ENCODE measurements at regions not wholly inside any gene's neighbourhood (a gene's known extent, or its start where the extent isn't known, plus 50 kb on each side); places are given as distances from the start of the nearest gene placed in this dataset.

GRCh38 chr3:194998417-194998816 lies 272.5 kb downstream of the XXYLT1 start:
- H3K9me3 Mint-ChIP-seq = no peaks in the 10 kb centered on the region
- no peak for DNase-seq
- H3K4me3 Mint-ChIP-seq = no peak overlapping the region
- no peaks in the 10 kb centered on the region for H3K36me3 Mint-ChIP-seq
- H3K27ac Mint-ChIP-seq = no peak overlapping the region
- H3K4me1 Mint-ChIP-seq = no peaks in the 10 kb centered on the region
- H3K27me3 Mint-ChIP-seq = no peaks in the 10 kb centered on the region

DNA sequence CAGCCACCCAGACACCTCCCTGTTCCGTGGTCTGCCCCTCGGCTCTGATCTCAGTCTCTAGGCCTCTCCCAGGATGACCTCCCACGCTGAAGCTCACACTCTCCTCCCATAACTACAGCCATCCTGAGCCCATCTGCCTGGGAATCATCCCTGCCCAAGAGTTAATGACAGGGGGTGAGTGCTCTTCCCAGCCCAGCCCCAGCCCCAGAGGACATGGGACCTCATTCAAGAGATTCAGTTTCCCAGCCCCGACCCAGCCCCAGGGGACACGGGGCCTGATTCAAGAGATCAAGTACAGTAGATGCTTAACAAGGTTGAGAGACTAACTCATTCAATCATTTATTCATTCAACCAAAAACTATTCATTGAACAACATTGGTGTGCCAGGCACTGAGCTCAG lies 272.0 kb downstream of the XXYLT1 start:
- H3K27ac Mint-ChIP-seq = no peak overlapping the region
- no peak overlapping the region for H3K4me3 Mint-ChIP-seq
- no peaks in the 10 kb centered on the region for H3K4me1 Mint-ChIP-seq
- no peaks in the 10 kb centered on the region for H3K27me3 Mint-ChIP-seq
- no peaks in the 10 kb centered on the region for H3K9me3 Mint-ChIP-seq
- no peak for DNase-seq
- no peaks in the 10 kb centered on the region for H3K36me3 Mint-ChIP-seq

GRCh38 chr3:194999491-194999890 lies 271.5 kb downstream of the XXYLT1 start:
- no peak overlapping the region for H3K27ac Mint-ChIP-seq

DNA sequence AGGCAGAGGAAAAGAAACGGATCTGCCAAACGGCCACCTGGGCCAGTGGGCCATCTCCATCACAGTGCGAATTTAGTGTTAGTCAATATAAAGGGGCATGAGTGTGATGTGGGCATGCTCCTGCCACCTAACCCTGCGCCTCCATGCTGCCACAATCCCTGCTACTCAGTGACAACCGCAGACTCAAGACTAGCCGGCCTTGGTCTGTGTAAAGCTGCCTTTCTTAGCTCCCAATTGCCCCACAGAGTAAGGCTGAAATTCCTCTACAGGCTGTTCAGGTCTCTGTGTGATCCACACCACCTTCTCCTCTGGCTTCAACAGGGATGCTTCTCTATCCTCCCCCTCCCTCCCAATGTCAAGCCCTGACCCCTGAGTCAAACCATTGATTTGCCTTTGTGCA lies 269.7 kb downstream of the XXYLT1 start:
- no peak for DNase-seq
- Mint-ChIP-seq H3K4me3 (no peak overlapping the region), H3K27me3 (no peaks in the 10 kb centered on the region), H3K36me3 (no peaks in the 10 kb centered on the region), H3K27ac (no peak overlapping the region), H3K9me3 (no peaks in the 10 kb centered on the region), H3K4me1 (no peaks in the 10 kb centered on the region)

More at GRCh38 chr3:194999491-194999890, 271.5 kb downstream of the XXYLT1 start:
- no peak for DNase-seq
- Mint-ChIP-seq H3K4me1 (no peaks in the 10 kb centered on the region), H3K36me3 (no peaks in the 10 kb centered on the region), H3K4me3 (no peak overlapping the region), H3K27me3 (no peaks in the 10 kb centered on the region), H3K9me3 (no peaks in the 10 kb centered on the region)

DNA sequence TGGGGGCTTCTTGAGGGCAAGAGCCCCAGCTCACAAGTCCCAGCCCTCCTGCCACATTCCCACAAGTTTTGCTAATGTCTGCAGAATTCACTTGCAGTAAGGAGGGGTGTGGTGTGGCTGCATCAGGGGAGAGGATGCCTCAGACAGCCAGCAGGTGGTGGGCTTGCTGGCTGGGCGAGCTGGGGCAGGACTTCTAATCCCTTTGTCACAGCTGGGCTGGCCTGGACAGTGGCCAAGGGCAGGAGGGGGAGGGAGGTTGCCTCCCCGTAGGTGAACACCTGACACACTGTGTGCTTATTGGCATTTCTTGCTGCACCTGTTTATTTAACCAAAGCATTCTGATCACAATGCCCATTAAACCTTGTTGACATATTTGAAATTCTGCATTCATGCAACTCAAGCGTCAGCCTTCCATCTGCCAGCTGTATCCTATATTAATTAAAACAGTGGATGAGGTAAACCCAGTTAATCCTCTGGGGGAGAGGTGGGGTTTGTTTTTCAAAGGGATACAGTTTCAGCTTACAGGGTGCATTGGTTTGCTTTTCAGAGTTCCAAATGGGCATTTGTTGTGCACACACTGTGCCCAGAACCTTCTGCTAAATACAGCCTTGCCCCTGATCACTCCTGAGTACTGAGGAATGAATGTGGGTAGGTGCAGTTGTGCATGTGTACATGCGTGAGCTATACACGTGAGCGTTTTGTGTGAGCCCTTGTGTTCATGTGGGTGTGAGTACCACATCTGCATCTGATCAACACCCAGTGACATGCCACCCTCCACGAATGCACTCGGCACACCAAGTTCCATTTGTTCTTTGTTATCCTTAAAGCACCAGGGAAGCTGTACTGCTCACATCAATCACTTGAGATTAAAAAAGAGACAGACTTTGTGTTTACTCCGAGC lies 268.7 kb downstream of the XXYLT1 start:
- no peaks in the 10 kb centered on the region for H3K4me1 Mint-ChIP-seq
- H3K27me3 Mint-ChIP-seq = peaks cover 1% of the 10 kb centered on the region
- no peak overlapping the region for H3K4me3 Mint-ChIP-seq
- H3K9me3 Mint-ChIP-seq = no peaks in the 10 kb centered on the region
- DNase-seq = peak; percentile 15
- H3K36me3 Mint-ChIP-seq = no peaks in the 10 kb centered on the region
- no peak overlapping the region for H3K27ac Mint-ChIP-seq

DNA sequence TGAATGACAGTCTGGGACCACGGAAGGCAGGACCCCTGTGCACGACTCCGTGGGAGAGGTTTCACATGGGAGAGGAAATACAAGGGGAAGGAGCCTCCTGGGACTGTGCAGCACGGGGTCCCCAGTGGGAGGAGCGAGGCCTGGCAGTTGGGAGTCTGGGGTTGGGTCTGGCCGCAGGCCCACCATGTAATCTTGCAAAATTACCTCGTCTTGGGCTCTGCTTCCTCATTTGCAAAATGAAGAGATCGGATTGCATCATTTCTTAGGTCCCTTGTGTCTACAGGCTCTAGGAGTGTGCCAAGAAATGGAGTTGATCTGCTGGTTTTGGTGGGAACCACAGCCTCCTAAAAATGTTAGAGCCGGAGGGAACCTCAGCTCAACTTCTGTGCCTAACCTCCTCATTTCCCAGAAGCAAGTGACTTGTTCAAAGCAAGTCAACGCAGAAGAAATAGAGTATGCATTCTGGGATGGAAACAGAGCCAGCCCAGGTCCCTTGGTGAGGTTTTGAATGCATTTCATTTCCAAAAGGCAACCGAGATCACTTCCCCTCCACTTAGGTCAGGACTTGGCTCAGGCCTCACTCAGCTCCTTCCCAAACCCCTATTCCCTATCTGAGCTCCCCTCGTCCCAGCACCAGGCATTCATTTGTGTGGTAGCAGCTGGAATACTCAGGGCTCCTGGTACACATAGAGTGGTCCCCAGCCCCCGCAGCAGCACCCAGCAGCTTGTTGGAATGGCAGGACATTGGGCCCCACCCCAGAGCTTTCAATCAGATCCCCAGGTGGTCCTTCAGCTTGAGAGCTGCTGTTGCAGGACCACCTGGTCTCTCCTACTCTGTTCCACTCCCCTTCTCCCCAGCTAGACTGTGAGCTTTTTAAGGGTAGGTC lies 267.7 kb downstream of the XXYLT1 start:
- H3K4me1 Mint-ChIP-seq = no peaks in the 10 kb centered on the region
- H3K9me3 Mint-ChIP-seq = no peaks in the 10 kb centered on the region
- peak overlapping the region; percentile 54 for H3K27ac Mint-ChIP-seq
- H3K4me3 Mint-ChIP-seq = no peak overlapping the region
- no peak for DNase-seq
- no peaks in the 10 kb centered on the region for H3K36me3 Mint-ChIP-seq
- peaks cover 4% of the 10 kb centered on the region for H3K27me3 Mint-ChIP-seq

DNA sequence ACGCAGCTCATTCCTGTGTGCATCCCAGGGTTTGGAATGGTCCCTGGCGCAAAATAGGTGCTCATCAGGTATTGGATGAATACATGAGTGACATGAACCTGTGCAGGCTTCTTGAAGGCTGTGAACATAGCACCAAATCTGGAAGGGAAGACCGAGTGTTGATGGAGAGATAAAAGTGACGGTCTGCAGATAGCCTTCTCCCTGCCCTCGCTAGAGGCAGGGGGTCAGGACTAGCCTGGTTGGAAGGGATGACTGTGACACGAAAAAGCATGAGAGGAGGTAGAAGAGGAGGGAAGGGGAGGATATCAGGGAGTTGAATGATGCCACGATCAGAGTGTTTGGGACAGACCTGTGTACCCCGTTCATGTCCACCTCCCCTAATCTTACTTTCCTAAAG lies 267.1 kb downstream of the XXYLT1 start:
- H3K36me3 Mint-ChIP-seq = no peaks in the 10 kb centered on the region
- no peak for DNase-seq
- H3K27me3 Mint-ChIP-seq = peaks cover 4% of the 10 kb centered on the region
- H3K4me3 Mint-ChIP-seq = no peak overlapping the region
- H3K9me3 Mint-ChIP-seq = no peaks in the 10 kb centered on the region
- no peaks in the 10 kb centered on the region for H3K4me1 Mint-ChIP-seq
- no peak overlapping the region for H3K27ac Mint-ChIP-seq

GRCh38 chr3:195004512-195005250 lies 266.3 kb downstream of the XXYLT1 start:
- Mint-ChIP-seq H3K4me1 (no peaks in the 10 kb centered on the region), H3K4me3 (no peak overlapping the region), H3K27me3 (peaks cover 4% of the 10 kb centered on the region), H3K36me3 (no peaks in the 10 kb centered on the region), H3K27ac (no peak overlapping the region), H3K9me3 (no peaks in the 10 kb centered on the region)
- DNase-seq = no peak

DNA sequence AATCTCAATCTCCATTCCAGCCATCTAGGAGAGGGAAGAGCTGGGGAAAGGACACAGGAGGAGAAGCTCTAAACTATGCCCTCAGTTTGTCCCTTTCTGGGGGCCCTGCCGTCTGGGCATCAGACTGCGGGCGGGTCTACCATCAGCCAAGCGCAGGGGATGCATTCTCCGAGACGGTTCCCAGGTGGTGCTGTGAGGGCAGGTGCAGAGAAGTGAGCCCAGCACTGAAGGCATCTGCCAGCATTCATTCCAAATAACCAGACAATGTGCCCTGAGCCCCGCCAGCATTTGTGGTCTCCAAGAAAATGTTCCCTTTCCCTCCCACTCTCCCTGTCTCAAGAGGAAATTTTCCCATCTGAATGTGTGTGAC lies 265.7 kb downstream of the XXYLT1 start:
- Mint-ChIP-seq H3K4me3 (no peak overlapping the region), H3K36me3 (no peaks in the 10 kb centered on the region), H3K27me3 (peaks cover 4% of the 10 kb centered on the region), H3K4me1 (no peaks in the 10 kb centered on the region), H3K9me3 (no peaks in the 10 kb centered on the region), H3K27ac (no peak overlapping the region)
- DNase-seq = no peak

DNA sequence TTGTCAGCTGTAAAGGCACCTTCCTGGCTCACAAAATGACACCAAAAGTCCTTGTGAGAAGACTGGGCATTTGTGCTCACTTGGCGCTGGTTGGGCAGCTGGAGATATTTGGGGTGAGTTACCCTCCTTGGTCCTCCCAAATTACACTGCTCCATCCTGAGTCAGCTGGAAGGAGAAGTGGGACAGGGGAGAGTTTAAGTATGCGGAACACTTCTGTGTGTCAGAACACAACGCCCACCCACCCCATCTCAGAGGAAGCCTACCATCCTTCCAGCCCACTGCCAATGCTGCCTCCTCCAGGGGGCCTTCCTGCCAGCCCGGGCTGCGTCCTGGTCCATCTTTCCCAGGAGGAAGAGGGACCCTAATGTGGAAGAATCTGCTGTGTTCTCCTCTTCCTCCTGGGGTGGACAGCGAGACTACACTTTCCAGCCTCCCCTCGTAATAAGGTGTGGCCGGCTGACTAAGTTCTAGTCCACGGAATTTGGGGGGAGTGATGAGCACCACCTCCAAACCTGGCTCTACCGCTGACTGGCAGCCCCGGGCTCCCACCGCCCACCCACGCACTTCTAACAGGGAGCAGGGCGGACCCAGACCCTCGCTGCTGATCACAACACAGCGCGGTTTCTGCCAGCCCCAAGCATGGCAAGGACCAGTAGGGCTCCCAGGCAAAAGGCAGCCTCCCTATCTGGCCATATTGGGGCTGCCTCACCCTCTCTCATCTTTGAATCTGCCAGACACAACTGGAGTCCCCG lies 265.0 kb downstream of the XXYLT1 start:
- no peak for DNase-seq
- H3K27ac Mint-ChIP-seq = no peak overlapping the region
- H3K36me3 Mint-ChIP-seq = no peaks in the 10 kb centered on the region
- no peaks in the 10 kb centered on the region for H3K9me3 Mint-ChIP-seq
- H3K4me3 Mint-ChIP-seq = no peak overlapping the region
- H3K4me1 Mint-ChIP-seq = no peaks in the 10 kb centered on the region
- H3K27me3 Mint-ChIP-seq = peaks cover 4% of the 10 kb centered on the region

DNA sequence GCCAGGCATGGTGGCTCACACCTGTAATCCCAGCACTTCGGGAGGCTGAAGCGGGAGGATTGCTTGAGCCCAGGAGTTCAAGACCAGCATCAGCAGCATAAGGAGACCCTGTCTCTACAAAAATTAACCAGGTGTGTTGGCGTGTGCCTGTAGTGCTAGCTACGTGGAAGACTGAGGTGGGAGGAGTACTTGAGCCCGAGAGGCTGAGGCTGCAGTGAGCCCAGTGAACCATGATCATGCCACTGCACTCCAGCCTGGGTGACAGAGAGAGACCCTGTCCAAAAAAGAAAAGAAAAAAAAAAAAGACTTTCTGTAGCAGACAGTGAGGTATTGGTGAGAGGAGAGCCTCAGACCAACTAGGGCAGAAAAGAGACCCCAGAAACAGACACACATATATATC lies 263.8 kb downstream of the XXYLT1 start:
- Mint-ChIP-seq H3K4me1 (no peaks in the 10 kb centered on the region), H3K27ac (no peak overlapping the region), H3K36me3 (no peaks in the 10 kb centered on the region), H3K9me3 (no peaks in the 10 kb centered on the region), H3K27me3 (peaks cover 4% of the 10 kb centered on the region), H3K4me3 (no peak overlapping the region)
- DNase-seq = no peak

GRCh38 chr3:195007766-195008165 lies 263.2 kb downstream of the XXYLT1 start:
- DNase-seq = no peak
- Mint-ChIP-seq H3K4me1 (no peaks in the 10 kb centered on the region), H3K27ac (no peak overlapping the region), H3K4me3 (no peak overlapping the region), H3K9me3 (no peaks in the 10 kb centered on the region), H3K36me3 (no peaks in the 10 kb centered on the region), H3K27me3 (peaks cover 4% of the 10 kb centered on the region)

DNA sequence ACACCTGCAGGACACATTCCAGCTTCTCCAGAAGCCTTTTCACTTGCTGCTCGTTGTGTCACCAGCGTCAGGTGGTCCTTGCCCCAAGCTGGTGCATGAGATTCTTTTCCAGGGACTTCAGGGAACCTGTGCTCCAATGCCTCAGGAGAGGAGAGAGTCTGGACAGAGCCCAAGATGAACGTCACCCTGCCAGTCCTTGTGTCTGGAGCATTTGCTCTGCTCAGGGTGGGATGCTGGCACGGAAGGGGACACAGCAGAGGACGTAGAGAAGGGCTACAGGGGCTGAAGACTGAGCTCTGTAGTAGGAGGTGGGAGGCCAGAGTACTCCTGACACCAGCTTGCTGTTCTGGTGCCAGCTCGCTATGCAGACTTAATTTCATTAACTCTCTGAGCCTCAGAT lies 262.1 kb downstream of the XXYLT1 start:
- no peaks in the 10 kb centered on the region for H3K4me1 Mint-ChIP-seq
- peaks cover 4% of the 10 kb centered on the region for H3K27me3 Mint-ChIP-seq
- DNase-seq = no peak
- H3K27ac Mint-ChIP-seq = no peak overlapping the region
- no peaks in the 10 kb centered on the region for H3K9me3 Mint-ChIP-seq
- no peaks in the 10 kb centered on the region for H3K36me3 Mint-ChIP-seq
- no peak overlapping the region for H3K4me3 Mint-ChIP-seq

DNA sequence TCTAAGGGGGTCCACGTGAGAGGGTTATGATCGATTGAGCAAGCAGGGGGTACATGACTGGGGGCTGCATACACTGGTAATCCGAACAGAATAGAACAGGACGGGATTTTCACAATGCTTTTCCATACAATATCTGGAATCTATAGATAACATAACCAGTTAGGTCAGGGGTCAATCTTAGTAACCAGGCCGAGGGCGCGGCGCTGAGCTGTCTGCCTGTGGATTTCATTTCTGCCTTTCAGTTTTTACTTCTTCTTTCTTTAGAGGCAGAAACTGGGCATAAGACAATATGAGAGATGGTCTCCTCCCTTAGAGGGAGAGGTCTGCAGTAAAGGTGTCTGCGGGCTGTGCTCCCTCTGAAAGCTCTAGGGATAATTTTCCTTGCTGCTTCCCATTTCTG lies 261.3 kb downstream of the XXYLT1 start:
- Mint-ChIP-seq H3K4me1 (no peaks in the 10 kb centered on the region), H3K4me3 (no peak overlapping the region), H3K27ac (no peak overlapping the region), H3K36me3 (no peaks in the 10 kb centered on the region), H3K9me3 (no peaks in the 10 kb centered on the region), H3K27me3 (peaks cover 4% of the 10 kb centered on the region)
- no peak for DNase-seq

Data from activated naive CD8-positive, alpha-beta T cell treated with anti-CD3 and anti-CD28 coated beads for 36 hours (primary cell).